OCI-LY7 (cell line): ENCODE measurements at regions not wholly inside any gene's neighbourhood (a gene's known extent, or its start where the extent isn't known, plus 50 kb on each side); places are given as distances from the start of the nearest gene placed in this dataset.

Experiments used
- CTCF ChIP-seq: fragments of 200-600 bp; sonication (generic); conservative IDR thresholded peaks from 2 replicates; pipeline ENCODE4 v1.5.1; 2014; ENCODE audit warnings: mild to moderate bottlenecking, antibody characterized with exemption, low read length, moderate library complexity, mixed read lengths
- EZH2phosphoT487 ChIP-seq: fragments of 200-600 bp; sonication (generic); IDR thresholded peaks from 2 replicates; pipeline ENCODE4 v1.6.1; 2018; ENCODE audit warnings: low read depth, borderline replicate concordance, mild to moderate bottlenecking, mixed run types, antibody characterized with exemption, low read length, moderate library complexity, mixed read lengths

GRCh38 chr10:43700306-43700705 is 51.6 kb upstream of the ZNF32 start:
- no peak for TF ChIP-seq CTCF
- TF ChIP-seq EZH2phosphoT487, result no peak
